Sigmoid colon (tissue), 6 donors: ENCODE measurements at regions not wholly inside any gene's neighbourhood (a gene's known extent, or its start where the extent isn't known, plus 50 kb on each side); places are given as distances from the start of the nearest gene placed in this dataset.

ENCODE experiments used
- DNase-seq: peaks from one replicate; pipeline ENCODE4 v3.0.0-alpha.2; 2019
- H3K27ac ChIP-seq, 4 donors: fragments of 200-600 bp; sonication (generic); one replicate each; pipeline ENCODE4 v1.5.1; 2016 to 2019; ENCODE audit warnings: mild to moderate bottlenecking in 1 of 4
- H3K27me3 ChIP-seq, 3 donors: fragments of 200-600 bp; sonication (generic); one replicate each; pipeline ENCODE4 v1.5.1; 2019; ENCODE audit warnings: mild to moderate bottlenecking in 1 of 3
- H3K36me3 ChIP-seq, 4 donors: fragments of 200-600 bp; sonication (generic); one replicate each; pipeline ENCODE4 v1.5.1; 2016 to 2019
- H3K4me1 ChIP-seq, 4 donors: fragments of 200-600 bp; sonication (generic); one replicate each; pipeline ENCODE4 v1.5.1; 2017 to 2019
- H3K4me3 ChIP-seq, 4 donors: fragments of 200-600 bp; sonication (generic); one replicate each; pipeline ENCODE4 v1.5.1; 2017 to 2019; ENCODE audit warnings: mild to moderate bottlenecking in 2 of 4, moderate library complexity in 1 of 4
- H3K9me3 ChIP-seq, 4 donors: fragments of 200-600 bp in 3 of 4; sonication (generic) in 3 of 4; one replicate each; pipeline versions ENCODE4 v1.5.1 to v1.6.1; 2013 to 2019
- EP300 ChIP-seq, 4 donors: sonication (generic); formaldehyde crosslinking; IDR thresholded peaks; one replicate each; pipeline ENCODE4 v1.6.1; 2017; ENCODE audit warnings: antibody characterized with exemption in 4 of 4
- POLR2A ChIP-seq, 2 donors: fragments of 450-650 bp; IDR thresholded peaks; one replicate each; pipeline ENCODE4 v1.6.1; 2016; ENCODE audit warnings: antibody characterized with exemption in 2 of 2, mild to moderate bottlenecking in 2 of 2, moderate library complexity in 2 of 2
- POLR2AphosphoS5 ChIP-seq, 4 donors: sonication (generic); formaldehyde crosslinking; IDR thresholded peaks; one replicate each; pipeline ENCODE4 v1.6.1; 2017; ENCODE audit warnings: antibody characterized with exemption in 4 of 4
- WGBS, 2 donors: extraction: QIAGEN DNeasy Blood & Tissue Kit; methylation state at CpG; one replicate each; pipeline ENCODE4 v1.1.7; 2013; 5-methylcytosine and 5-hydroxymethylcytosine counted together
- intact Hi-C: fragments of 100-400 bp; cut with DNase I; formaldehyde crosslinking; loops from one replicate; pipeline ENCODE4 v1.15.1; 2023
- TF ChIP-seq, protein P1 (sequence below), 4 experiments: fragments of 450-650 bp in 3 of 4; fragments of 200-600 bp in 1 of 4; IDR thresholded peaks; one replicate each; pipeline ENCODE4 v1.5.1; 2016 to 2019; ENCODE audit warnings: antibody characterized with exemption in 4 of 4, mild to moderate bottlenecking in 3 of 4, moderate library complexity in 2 of 4
- donor health status: healthy with polysubstance abuse.
- donor health status: healthy.

GRCh38 chr2:163185160-163185559 is 346.6 kb upstream of the KCNH7 start:
- WGBS, 2 donors, result 80 to 84% methylated on average over 2 of the region's 2 CpGs
- no peak for DNase-seq

GRCh38 chr2:163182764-163183354 is 344.3 kb upstream of the KCNH7 start:
- 52 to 55% methylated on average over 2 of the region's 2 CpGs for WGBS, 2 donors
- Histone ChIP-seq H3K9me3 (no peaks in the 10 kb centered on the region), H3K4me3 (no peak overlapping the region), H3K4me1 (no peaks in the 10 kb centered on the region), H3K27ac (no peak overlapping the region), H3K36me3 (no peaks in the 10 kb centered on the region), H3K27me3 (no peaks in the 10 kb centered on the region)
- TF ChIP-seq EP300 (IDR thresholded peaks at IDR 0.05) (no peak), POLR2A (IDR thresholded peaks at IDR 0.05) (no peak), POLR2AphosphoS5 (IDR thresholded peaks at IDR 0.05) (no peak)
- TF ChIP-seq, protein P1, sequence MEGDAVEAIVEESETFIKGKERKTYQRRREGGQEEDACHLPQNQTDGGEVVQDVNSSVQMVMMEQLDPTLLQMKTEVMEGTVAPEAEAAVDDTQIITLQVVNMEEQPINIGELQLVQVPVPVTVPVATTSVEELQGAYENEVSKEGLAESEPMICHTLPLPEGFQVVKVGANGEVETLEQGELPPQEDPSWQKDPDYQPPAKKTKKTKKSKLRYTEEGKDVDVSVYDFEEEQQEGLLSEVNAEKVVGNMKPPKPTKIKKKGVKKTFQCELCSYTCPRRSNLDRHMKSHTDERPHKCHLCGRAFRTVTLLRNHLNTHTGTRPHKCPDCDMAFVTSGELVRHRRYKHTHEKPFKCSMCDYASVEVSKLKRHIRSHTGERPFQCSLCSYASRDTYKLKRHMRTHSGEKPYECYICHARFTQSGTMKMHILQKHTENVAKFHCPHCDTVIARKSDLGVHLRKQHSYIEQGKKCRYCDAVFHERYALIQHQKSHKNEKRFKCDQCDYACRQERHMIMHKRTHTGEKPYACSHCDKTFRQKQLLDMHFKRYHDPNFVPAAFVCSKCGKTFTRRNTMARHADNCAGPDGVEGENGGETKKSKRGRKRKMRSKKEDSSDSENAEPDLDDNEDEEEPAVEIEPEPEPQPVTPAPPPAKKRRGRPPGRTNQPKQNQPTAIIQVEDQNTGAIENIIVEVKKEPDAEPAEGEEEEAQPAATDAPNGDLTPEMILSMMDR (IDR thresholded peaks at IDR 0.05), result peak in 1 of 4 experiments; percentile 44
- no peak for DNase-seq
- intact Hi-C loops, result no loop called here

More at GRCh38 chr2:163185160-163185559, 346.6 kb upstream of the KCNH7 start:
- H3K9me3 ChIP-seq, result no peaks in the 10 kb centered on the region
- no peaks in the 10 kb centered on the region for H3K27me3 ChIP-seq
- intact Hi-C loops, result no loop called here
- H3K27ac ChIP-seq, result no peak overlapping the region
- no peaks in the 10 kb centered on the region for H3K4me1 ChIP-seq
- no peak overlapping the region for H3K4me3 ChIP-seq
- no peaks in the 10 kb centered on the region for H3K36me3 ChIP-seq
- TF ChIP-seq POLR2AphosphoS5 (IDR thresholded peaks at IDR 0.05) (no peak), EP300 (IDR thresholded peaks at IDR 0.05) (no peak), POLR2A (IDR thresholded peaks at IDR 0.05) (no peak)
- TF ChIP-seq, protein P1 (IDR thresholded peaks at IDR 0.05), result no peak

DNA sequence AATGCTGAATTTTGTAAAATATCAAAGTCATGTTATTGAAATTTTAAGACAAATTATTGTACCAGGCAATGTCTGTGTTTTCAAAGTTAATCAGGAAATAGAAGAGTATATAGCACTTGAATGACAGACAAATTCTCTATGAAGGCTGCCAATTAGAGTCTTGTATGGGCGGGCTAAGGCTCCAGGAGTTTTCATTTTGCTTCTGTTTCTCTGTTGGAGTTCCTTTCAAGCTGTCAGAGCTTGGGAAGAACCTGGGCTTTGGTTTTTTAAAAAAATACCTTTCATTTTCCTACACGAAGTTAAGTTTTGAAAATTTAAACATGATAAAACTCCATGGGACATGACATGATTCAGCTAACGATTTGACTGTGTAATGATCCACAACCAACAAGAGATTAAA is 339.0 kb upstream of the KCNH7 start:
- H3K4me3 ChIP-seq, result no peak overlapping the region
- DNase-seq, result no peak
- whole genome bisulfite sequencing, 2 donors, result 46 to 80% methylated on average over 3 of the region's 3 CpGs
- no peaks in the 10 kb centered on the region for H3K9me3 ChIP-seq
- intact Hi-C loops, result no loop called here
- H3K27me3 ChIP-seq, result no peaks in the 10 kb centered on the region
- no peak overlapping the region for H3K27ac ChIP-seq
- no peaks in the 10 kb centered on the region for H3K4me1 ChIP-seq
- TF ChIP-seq POLR2A (IDR thresholded peaks at IDR 0.05) (no peak), POLR2AphosphoS5 (IDR thresholded peaks at IDR 0.05) (no peak), EP300 (IDR thresholded peaks at IDR 0.05) (no peak)
- TF ChIP-seq, protein P1 (IDR thresholded peaks at IDR 0.05), result no peak
- no peaks in the 10 kb centered on the region for H3K36me3 ChIP-seq

DNA sequence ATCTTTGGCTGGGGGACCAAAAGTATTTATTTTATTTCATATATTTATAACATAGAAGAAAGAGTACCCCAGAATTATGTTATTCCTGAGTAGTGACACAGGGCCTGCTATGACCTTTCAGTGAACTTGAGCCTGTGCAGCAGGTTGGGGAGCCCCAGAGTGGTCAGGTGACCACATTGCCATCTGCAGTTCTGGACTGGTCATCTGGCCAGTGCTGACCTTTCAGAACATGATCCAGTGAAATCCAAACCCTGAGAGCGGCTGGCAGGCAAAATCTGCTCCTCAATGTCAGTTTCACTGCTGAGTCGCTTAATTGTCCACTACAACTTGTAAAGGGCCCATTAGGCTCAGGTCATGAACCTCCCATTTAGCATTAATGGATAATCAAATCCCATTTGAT is 336.7 kb upstream of the KCNH7 start:
- no peak for DNase-seq
- WGBS, 2 donors, result 89 to 90% methylated on average over 2 of the region's 2 CpGs

More for the DNA sequence above, 336.7 kb upstream of the KCNH7 start:
- H3K27me3 ChIP-seq, result no peaks in the 10 kb centered on the region
- TF ChIP-seq, protein P1 (IDR thresholded peaks at IDR 0.05), result no peak
- TF ChIP-seq POLR2A (IDR thresholded peaks at IDR 0.05) (no peak), POLR2AphosphoS5 (IDR thresholded peaks at IDR 0.05) (no peak), EP300 (IDR thresholded peaks at IDR 0.05) (no peak)
- intact Hi-C loops, result no loop called here
- H3K4me3 ChIP-seq, result no peak overlapping the region
- no peaks in the 10 kb centered on the region for H3K4me1 ChIP-seq
- H3K36me3 ChIP-seq, result no peaks in the 10 kb centered on the region
- H3K9me3 ChIP-seq, result no peaks in the 10 kb centered on the region
- H3K27ac ChIP-seq, result no peak overlapping the region
